ENCODE measurements at regions not wholly inside any gene's neighbourhood (a gene's known extent, or its start where the extent isn't known, plus 50 kb on each side); places are given as distances from the start of the nearest gene placed in this dataset.

- no peak for DNase-seq
These were observed 374.3 kb downstream of the EFNB2 start for GRCh38 chr13:106161146-106161545.

GRCh38 chr13:106159295-106160195 lies 375.9 kb downstream of the EFNB2 start:
- no peak for DNase-seq

GRCh38 chr13:106156468-106156867 lies 379.0 kb downstream of the EFNB2 start:
- DNase-seq = no peak

- DNase-seq = no peak
These were observed 380.1 kb downstream of the EFNB2 start for GRCh38 chr13:106155411-106155810.

GRCh38 chr13:106153876-106154275 lies 381.6 kb downstream of the EFNB2 start:
- no peak for DNase-seq

- DNase-seq = no peak
These were observed 382.4 kb downstream of the EFNB2 start for GRCh38 chr13:106153041-106153440.

DNA sequence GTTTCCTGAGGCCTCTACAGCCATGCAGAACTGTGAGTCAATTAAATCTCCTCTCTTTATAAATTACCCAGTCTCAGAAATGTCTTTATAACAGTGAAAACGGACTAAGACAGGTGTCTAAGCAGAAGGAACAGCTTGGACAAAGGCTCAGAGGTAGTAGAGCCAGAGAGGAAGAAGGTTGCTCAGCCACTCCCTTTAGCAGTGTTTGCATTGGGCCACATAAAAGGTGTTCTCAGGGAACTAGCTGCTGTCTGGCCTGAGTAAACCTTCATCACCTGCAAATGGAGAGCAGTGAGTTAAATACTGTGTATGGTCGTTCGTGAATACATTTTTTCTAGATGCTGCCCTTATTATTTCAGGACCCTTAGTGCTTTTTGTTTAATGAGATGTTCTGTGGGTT lies 383.4 kb downstream of the EFNB2 start:
- no peak for DNase-seq

DNA sequence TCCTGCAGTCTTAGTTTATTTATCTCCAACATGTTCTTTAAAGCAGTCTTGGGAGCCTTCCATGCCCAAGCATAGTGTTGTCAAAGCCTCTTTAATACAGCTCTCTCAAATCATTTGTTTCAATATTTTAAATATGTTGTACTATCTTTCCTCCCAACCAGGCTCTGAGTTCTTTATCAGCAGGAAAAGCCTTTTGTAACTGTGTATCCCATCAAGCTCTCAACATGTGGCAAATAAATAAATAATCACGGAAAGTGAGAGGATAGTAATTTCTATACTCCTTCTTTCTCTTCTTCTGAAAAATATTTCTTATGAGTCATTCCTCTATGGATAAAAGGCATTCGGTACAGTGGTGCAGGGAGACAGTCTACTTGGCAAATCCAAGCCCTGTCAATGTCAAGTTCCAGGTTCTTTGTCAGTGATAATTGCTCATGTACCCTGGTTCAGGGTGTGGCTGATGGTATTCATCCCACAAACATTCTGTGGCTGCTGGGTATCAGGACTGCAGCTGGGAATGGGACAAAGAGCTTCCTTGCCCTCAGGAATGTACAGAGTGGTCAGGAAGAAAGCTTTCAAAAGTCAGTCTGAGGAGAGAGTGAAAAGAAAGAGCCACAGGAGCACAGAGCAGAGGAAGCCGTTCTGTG lies 384.3 kb downstream of the EFNB2 start:
- no peak for DNase-seq

GRCh38 chr13:106145997-106146864 lies 389.2 kb downstream of the EFNB2 start:
- no peak for DNase-seq

- no peak for DNase-seq
These were observed 390.4 kb downstream of the EFNB2 start for GRCh38 chr13:106145070-106145469.

DNA sequence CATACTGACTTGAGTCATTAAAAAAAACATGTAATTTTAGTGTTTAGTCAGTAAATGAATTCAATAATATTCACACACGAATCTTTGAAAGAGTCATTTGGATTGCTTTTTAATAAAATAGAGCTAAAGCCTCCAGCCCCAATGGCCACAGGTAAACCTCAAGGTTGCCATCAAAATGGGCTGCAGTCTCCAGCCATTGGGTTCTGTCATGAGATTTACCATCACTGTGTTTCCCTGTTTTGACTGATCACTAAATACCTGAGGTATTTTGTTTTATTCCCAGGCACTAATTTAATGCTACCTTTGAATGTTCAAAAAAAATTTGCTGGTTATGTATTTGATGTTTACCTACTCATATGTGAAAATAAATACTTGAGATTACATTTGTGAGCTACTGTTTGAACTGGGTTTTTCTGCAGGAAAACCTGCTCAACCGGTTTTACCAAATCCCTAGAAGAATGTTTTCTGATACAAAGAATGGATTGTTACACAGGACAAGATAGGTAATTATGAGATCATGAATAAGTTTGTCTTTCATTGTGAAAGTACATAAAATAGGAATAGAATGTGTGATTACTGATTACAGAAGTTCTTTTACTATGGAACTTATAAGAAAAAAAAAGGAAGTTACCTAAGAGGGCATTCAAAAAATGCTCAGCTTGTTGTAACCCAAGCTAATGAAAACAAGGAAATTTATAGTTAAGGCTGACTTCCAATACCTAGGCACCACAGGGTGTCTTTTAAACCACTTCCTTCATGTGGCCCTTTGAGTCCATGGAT lies 391.3 kb downstream of the EFNB2 start:
- no peak for DNase-seq

- no peak for DNase-seq
These were observed 392.1 kb downstream of the EFNB2 start for GRCh38 chr13:106143392-106143791.

DNA sequence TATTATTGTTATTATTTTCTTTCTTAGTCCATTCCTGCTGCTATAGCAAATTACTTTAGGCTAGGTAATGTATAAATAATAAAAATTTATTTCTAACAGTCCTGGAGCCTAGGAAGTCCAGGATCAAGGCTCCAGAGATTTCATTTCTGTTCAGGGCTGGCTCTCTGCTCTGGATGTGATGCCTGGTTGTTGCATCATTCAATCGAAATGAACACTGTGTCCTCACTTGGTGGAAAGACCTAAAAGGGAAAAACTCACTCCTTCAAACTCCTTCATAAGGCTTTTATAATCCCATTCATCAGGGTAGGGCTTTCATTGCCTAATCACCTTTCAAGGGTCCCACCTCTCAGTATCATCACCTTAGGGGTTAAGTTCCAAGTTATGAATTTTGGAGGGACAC lies 395.0 kb downstream of the EFNB2 start:
- no peak for DNase-seq

DNA sequence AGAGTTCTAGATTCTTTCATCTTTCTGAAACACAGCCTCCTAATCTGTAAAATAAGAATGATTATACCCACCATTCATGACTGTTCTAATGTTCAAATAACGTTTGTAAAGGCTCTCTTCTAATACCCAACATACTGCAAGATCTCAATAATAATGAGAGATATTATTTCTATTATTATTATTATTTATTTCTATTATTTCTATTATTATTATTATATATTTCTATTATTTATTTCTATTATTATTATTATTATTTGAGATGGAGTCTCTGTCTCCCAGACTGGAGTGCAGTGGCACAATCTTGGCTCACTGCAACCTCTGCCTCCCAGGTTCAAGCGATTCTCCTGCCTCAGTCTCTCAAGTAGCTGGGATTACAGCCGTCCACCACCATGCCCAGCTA lies 395.5 kb downstream of the EFNB2 start:
- no peak for DNase-seq

DNA sequence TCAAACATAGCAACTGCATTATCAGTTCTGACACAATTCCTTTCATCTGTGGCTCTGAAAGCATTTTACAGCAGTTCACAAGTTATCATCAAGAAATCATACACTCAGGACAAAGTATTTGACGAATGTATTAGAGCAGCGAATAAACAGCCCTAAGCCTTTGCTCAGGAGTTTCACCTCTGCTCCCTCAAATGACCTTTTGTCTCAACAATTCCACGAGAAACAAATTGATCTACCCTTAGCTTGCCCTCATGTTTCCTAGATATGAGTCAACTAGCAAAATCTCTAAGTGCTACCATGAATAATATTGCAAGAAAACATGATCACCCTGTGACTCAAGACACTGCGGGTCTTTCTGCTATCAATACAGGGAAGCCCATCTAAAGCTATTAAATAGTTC lies 396.1 kb downstream of the EFNB2 start:
- no peak for DNase-seq

DNA sequence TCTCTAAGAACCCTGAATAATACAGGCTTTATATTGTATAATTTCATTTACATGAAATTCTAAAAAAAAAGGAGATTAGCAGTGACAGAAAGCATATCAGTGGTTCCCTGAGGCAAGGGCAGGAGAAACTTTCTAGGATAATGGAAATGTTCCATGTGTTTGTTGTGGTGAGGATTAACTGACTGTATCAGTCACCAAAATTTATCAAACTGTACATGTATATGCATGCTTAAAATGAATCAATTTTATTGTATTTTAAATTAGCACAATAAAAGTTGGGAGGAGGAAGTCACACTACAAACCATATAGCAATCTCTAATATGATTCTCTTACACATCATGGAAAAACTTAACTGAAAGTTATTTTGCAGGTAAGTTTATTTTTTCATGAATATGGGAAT lies 396.8 kb downstream of the EFNB2 start:
- DNase-seq = no peak

DNA sequence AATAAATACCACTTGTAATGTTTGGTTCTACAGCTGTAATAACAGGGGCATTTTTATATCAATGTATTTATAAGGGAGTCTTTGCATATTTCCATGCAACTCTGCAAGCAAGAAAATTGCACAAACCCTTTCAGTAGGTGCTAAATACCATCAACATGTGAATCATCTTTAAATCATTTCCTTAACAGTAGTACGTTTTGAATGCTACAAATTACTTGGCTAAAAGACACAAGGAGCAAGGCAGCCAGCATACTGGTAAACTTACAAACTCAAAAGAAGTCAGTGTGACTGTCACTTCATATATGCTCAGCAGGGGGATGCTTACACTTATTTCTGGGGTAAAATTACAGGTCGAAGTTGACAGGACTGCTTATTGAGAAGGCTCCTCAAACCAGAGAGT lies 402.4 kb downstream of the EFNB2 start:
- no peak for DNase-seq

- no peak for DNase-seq
These were observed 403.2 kb downstream of the EFNB2 start for GRCh38 chr13:106132216-106132615.

DNA sequence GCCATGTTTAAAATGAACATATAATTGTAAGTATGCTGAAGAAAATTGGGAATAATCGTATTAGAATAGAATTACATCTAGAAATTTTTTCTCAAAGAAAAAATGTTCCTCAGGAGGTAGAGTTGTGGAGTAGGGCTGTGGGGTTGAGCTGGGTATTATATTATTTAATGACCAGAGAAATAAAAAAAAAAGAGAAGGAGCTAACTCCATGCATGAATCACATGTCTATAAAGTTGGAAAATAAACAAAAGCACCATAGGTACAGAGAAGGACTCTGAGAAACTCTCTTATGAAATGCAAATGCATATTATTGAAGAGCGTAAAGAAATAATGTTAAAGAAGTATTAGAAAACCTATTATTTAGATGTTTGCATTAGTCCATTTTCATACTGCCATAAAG lies 405.5 kb downstream of the EFNB2 start:
- no peak for DNase-seq

- no peak for DNase-seq
These were observed 406.2 kb downstream of the EFNB2 start for GRCh38 chr13:106129273-106129672.

- no peak for DNase-seq
These were observed 413.2 kb downstream of the EFNB2 start for GRCh38 chr13:106122234-106122633.

GRCh38 chr13:106121173-106121754 lies 414.2 kb downstream of the EFNB2 start:
- DNase-seq = no peak
